H9 (cell line): ENCODE measurements at regions not wholly inside any gene's neighbourhood (a gene's known extent, or its start where the extent isn't known, plus 50 kb on each side); places are given as distances from the start of the nearest gene placed in this dataset.

ENCODE experiments used
- DNase-seq: peaks from one replicate; pipeline ENCODE4 v3.0.0-alpha.2; 2017
- H2AFZ ChIP-seq: one replicate; pipeline ENCODE4 v1.6.1; 2013; ENCODE audit warnings: mild to moderate bottlenecking, low read length, control low read depth, moderate library complexity
- H2AK5ac ChIP-seq: 2 replicates; pipeline ENCODE4 v1.6.1; 2013; ENCODE audit warnings: low read length, control low read depth, mixed read lengths; ENCODE audit not compliant: insufficient read length
- H2BK120ac ChIP-seq: one replicate; pipeline ENCODE4 v1.6.1; 2013; ENCODE audit warnings: low read depth, mild to moderate bottlenecking, low read length, control low read depth, inconsistent platforms; ENCODE audit not compliant: poor library complexity, severe bottlenecking
- H2BK12ac ChIP-seq: 2 replicates; pipeline ENCODE4 v1.6.1; 2013; ENCODE audit warnings: low read length, control low read depth, mixed read lengths, low read depth; ENCODE audit not compliant: insufficient read length
- H2BK15ac ChIP-seq: 2 replicates; pipeline ENCODE4 v1.6.1; 2013; ENCODE audit warnings: low read depth, low read length, control low read depth
- H2BK20ac ChIP-seq: one replicate; pipeline ENCODE4 v1.6.1; 2013; ENCODE audit warnings: low read depth, mild to moderate bottlenecking, low read length, control low read depth, inconsistent platforms; ENCODE audit not compliant: poor library complexity, severe bottlenecking
- H2BK5ac ChIP-seq: 2 replicates; pipeline ENCODE4 v1.6.1; 2013; ENCODE audit warnings: low read length, control low read depth, mixed read lengths; ENCODE audit not compliant: insufficient read length
- H3K14ac ChIP-seq: 2 replicates; pipeline ENCODE4 v1.6.1; 2013; ENCODE audit warnings: low read length, control low read depth; ENCODE audit not compliant: insufficient read depth
- H3K18ac ChIP-seq: 2 replicates; pipeline ENCODE4 v1.6.1; 2013; ENCODE audit warnings: low read depth, mild to moderate bottlenecking, mixed read lengths, low read length, control low read depth; ENCODE audit not compliant: insufficient read length
- H3K23ac ChIP-seq: 2 replicates; pipeline ENCODE4 v1.6.1; 2013; ENCODE audit warnings: low read length, control low read depth, mixed read lengths, low read depth; ENCODE audit not compliant: insufficient read length
- H3K23me2 ChIP-seq: 2 replicates; pipeline ENCODE4 v1.6.1; 2013; ENCODE audit warnings: low read depth, mild to moderate bottlenecking, mixed read lengths, low read length, control low read depth; ENCODE audit not compliant: insufficient read length, poor library complexity, severe bottlenecking
- H3K27ac ChIP-seq: 2 replicates; pipeline ENCODE4 v1.5.1; 2013; ENCODE audit warnings: low read length, control low read depth, mixed read lengths, low read depth; ENCODE audit not compliant: insufficient read length
- H3K27me3 ChIP-seq: 2 replicates; pipeline ENCODE4 v1.6.1; 2013; ENCODE audit warnings: low read length, control low read depth, inconsistent platforms; ENCODE audit not compliant: insufficient read depth
- H3K4ac ChIP-seq: 2 replicates; pipeline ENCODE4 v1.6.1; 2013; ENCODE audit warnings: low read depth, mild to moderate bottlenecking, control low read depth, inconsistent platforms, low read length, moderate library complexity
- H3K4me1 ChIP-seq: 2 replicates; pipeline ENCODE4 v1.6.1; 2013; ENCODE audit warnings: low read length, control low read depth, inconsistent platforms; ENCODE audit not compliant: insufficient read depth
- H3K4me2 ChIP-seq: 2 replicates; pipeline ENCODE4 v1.6.1; 2013; ENCODE audit warnings: low read length, control low read depth, mixed read lengths; ENCODE audit not compliant: insufficient read length, insufficient read depth
- H3K56ac ChIP-seq: 2 replicates; pipeline ENCODE4 v1.6.1; 2013; ENCODE audit warnings: low read depth, mild to moderate bottlenecking, mixed read lengths, low read length, control low read depth; ENCODE audit not compliant: insufficient read length
- H3K79me1 ChIP-seq: 2 replicates; pipeline ENCODE4 v1.6.1; 2013; ENCODE audit warnings: low read depth, mild to moderate bottlenecking, moderate library complexity, low read length, control low read depth, inconsistent platforms; ENCODE audit not compliant: insufficient read depth, poor library complexity, severe bottlenecking
- H3K79me2 ChIP-seq: 2 replicates; pipeline ENCODE4 v1.6.1; 2013; ENCODE audit warnings: low read length, control low read depth, inconsistent platforms; ENCODE audit not compliant: insufficient read depth
- H3K9ac ChIP-seq: 2 replicates; pipeline ENCODE4 v1.6.1; 2013; ENCODE audit warnings: low read length, control low read depth, mixed read lengths; ENCODE audit not compliant: insufficient read length; ENCODE audit errors: extremely low read depth
- H3K9me3 ChIP-seq: one replicate; pipeline ENCODE4 v1.6.1; 2013; ENCODE audit warnings: low read depth, low read length, inconsistent platforms; ENCODE audit not compliant: control insufficient read depth
- H3T11ph ChIP-seq: one replicate; pipeline ENCODE4 v1.6.1; 2013; ENCODE audit warnings: mild to moderate bottlenecking, low read length, control low read depth, inconsistent platforms
- H4K20me1 ChIP-seq: one replicate; pipeline ENCODE4 v1.6.1; 2013; ENCODE audit not compliant: control insufficient read depth, insufficient read length, insufficient read depth
- H4K5ac ChIP-seq: 2 replicates; pipeline ENCODE4 v1.6.1; 2013; ENCODE audit warnings: low read depth, mild to moderate bottlenecking, mixed read lengths, low read length, control low read depth; ENCODE audit not compliant: insufficient read length
- H4K8ac ChIP-seq: replicated peaks from 2 replicates; pipeline ENCODE4 v1.6.1; 2013; ENCODE audit warnings: low read length, control low read depth, mixed read lengths, low read depth; ENCODE audit not compliant: insufficient read length
- H4K91ac ChIP-seq: 2 replicates; pipeline ENCODE4 v1.6.1; 2013; ENCODE audit warnings: low read depth, mild to moderate bottlenecking, moderate library complexity, mixed read lengths, low read length, control low read depth; ENCODE audit not compliant: insufficient read length
- H3K27ac Mint-ChIP-seq, 3 experiments: 2 replicates in 2 of 3; 3 replicates in 1 of 3; pipeline ENCODE4 v1.8.0; 2020 to 2021; ENCODE audit warnings: mixed read lengths in 3 of 3, mild to moderate bottlenecking in 1 of 3, moderate library complexity in 1 of 3
- H3K27me3 Mint-ChIP-seq: 2 replicates; pipeline ENCODE4 v1.8.0; 2021; ENCODE audit warnings: low read depth, mild to moderate bottlenecking, moderate library complexity, mixed read lengths
- H3K36me3 Mint-ChIP-seq, 3 experiments: 2 replicates in 2 of 3; 3 replicates in 1 of 3; pipeline ENCODE4 v1.8.0; 2020 to 2021; ENCODE audit warnings: low read depth in 3 of 3, mixed read lengths in 3 of 3; ENCODE audit not compliant: insufficient read depth in 1 of 3
- H3K4me1 Mint-ChIP-seq, 2 experiments: 2 replicates each; pipeline ENCODE4 v1.8.0; 2020; ENCODE audit warnings: mixed read lengths in 2 of 2
- H3K4me3 Mint-ChIP-seq, 2 experiments: 2 replicates in 1 of 2; 3 replicates in 1 of 2; pipeline ENCODE4 v1.8.0; 2020 to 2021; ENCODE audit warnings: mild to moderate bottlenecking in 2 of 2, mixed read lengths in 2 of 2, moderate library complexity in 1 of 2
- H3K9me3 Mint-ChIP-seq, 2 experiments: 2 replicates in 1 of 2; 3 replicates in 1 of 2; pipeline ENCODE4 v1.8.0; 2020; ENCODE audit warnings: mild to moderate bottlenecking in 2 of 2, mixed read lengths in 2 of 2, moderate library complexity in 1 of 2
- CTCF ChIP-seq: fragments of 200-600 bp; sonication (generic); conservative IDR thresholded peaks from 3 replicates; pipeline ENCODE4 v1.8.0; 2021; ENCODE audit warnings: antibody characterized with exemption, mild to moderate bottlenecking
- WGBS: extraction: QIAGEN DNeasy Blood & Tissue Kit; methylation state at CpG from one replicate; pipeline ENCODE4 v1.1.7; 2013; ENCODE audit warnings: missing lambda C conversion rate, low lambda C conversion rate, mixed read lengths; ENCODE audit not compliant: insufficient read length; ENCODE audit errors: extremely low coverage; 5-methylcytosine and 5-hydroxymethylcytosine counted together

- no peak overlapping the region for H4K5ac ChIP-seq
- H3K23me2 ChIP-seq: no peaks in the 10 kb centered on the region
- H4K91ac ChIP-seq: no peak overlapping the region
- Mint-ChIP-seq H3K4me3 (no peak overlapping the region), H3K4me1 (no peaks in the 10 kb centered on the region), H3K27ac (no peak overlapping the region), H3K9me3 (peaks cover 0 to 2% of the 10 kb centered on the region in 2 experiments; a peak in 1 of 5 replicates), H3K36me3 (no peaks in the 10 kb centered on the region), H3K27me3 (no peaks in the 10 kb centered on the region)
- no peaks in the 10 kb centered on the region for H3K27me3 ChIP-seq
- no CpG with 5 or more reads among the region's 3 CpGs for WGBS
- H3K4me2 ChIP-seq: no peak overlapping the region
- no peak overlapping the region for H2BK5ac ChIP-seq
- H3K79me2 ChIP-seq: no peaks in the 10 kb centered on the region
- no peak overlapping the region for H2AFZ ChIP-seq
- TF ChIP-seq CTCF: no peak
- no peak overlapping the region for H4K8ac ChIP-seq
- no peak overlapping the region for H2BK12ac ChIP-seq
- H3K23ac ChIP-seq: no peak overlapping the region
- H3K9me3 ChIP-seq: no peaks in the 10 kb centered on the region
- no peak overlapping the region for H3K4ac ChIP-seq
- no peak overlapping the region for H2BK120ac ChIP-seq
- no peak for DNase-seq
- no peak overlapping the region for H3K18ac ChIP-seq
- no peak overlapping the region for H3K9ac ChIP-seq
- no peak overlapping the region for H2AK5ac ChIP-seq
- no peaks in the 10 kb centered on the region for H3K4me1 ChIP-seq
- H3K14ac ChIP-seq: no peak overlapping the region
- H2BK20ac ChIP-seq: no peak overlapping the region
- no peaks in the 10 kb centered on the region for H4K20me1 ChIP-seq
- H3K56ac ChIP-seq: no peak overlapping the region
- H3T11ph ChIP-seq: no peak overlapping the region
- no peak overlapping the region for H3K27ac ChIP-seq
- no peaks in the 10 kb centered on the region for H3K79me1 ChIP-seq
- no peak overlapping the region for H2BK15ac ChIP-seq
These were observed 755.7 kb upstream of the CELF4 start for GRCh38 chr18:38321262-38321661.
